ENCODE measurements at regions not wholly inside any gene's neighbourhood (a gene's known extent, or its start where the extent isn't known, plus 50 kb on each side); places are given as distances from the start of the nearest gene placed in this dataset.
"Not testable (repeated sequence)": the region's sequence is repeated elsewhere in the genome, so short reads cannot be mapped to it uniquely, and the experiment has no call there.

GRCh38 chrX:122279746-122280145, 904.3 kb upstream of the GRIA3 start (continued):
- TF ChIP-seq REST (tag by site-specific recombination; IDR thresholded peaks at IDR 0.05) (no peak), ZNF155 (tag by site-specific recombination; IDR thresholded peaks at IDR 0.05) (no peak), HOXC10 (CRISPR knock-in tag; IDR thresholded peaks at IDR 0.05) (no peak), ZNF704 (tag by site-specific recombination; IDR thresholded peaks at IDR 0.05) (no peak), ZNF549 (tag by site-specific recombination; IDR thresholded peaks at IDR 0.05) (no peak), ZNF610 (tag by site-specific recombination; IDR thresholded peaks at IDR 0.05; ENCODE audit: borderline replicate concordance) (no peak), ZNF555 (tag by site-specific recombination; conservative IDR thresholded peaks at IDR 0.05) (no peak)

GRCh38 chrX:122299822-122300221, 884.3 kb upstream of the GRIA3 start:
- POLR2A ChIA-PET; H3K36me3 ChIP-seq (ENCODE audit: control insufficient read depth in 2 of 2, insufficient read depth in 1 of 2, low read length in 2 of 2); CTCF ChIA-PET; H3K4me3 ChIP-seq (ENCODE audit: low read depth, low read length); H3K4me1 ChIP-seq (ENCODE audit: control insufficient read depth, insufficient read depth, low read length); H3K9me3 ChIP-seq (ENCODE audit: control insufficient read depth, insufficient read depth, low read depth, low read length); H3K27ac ChIP-seq (ENCODE audit: extremely low read depth, low read depth, low read length): not testable (repeated sequence)

- ChIA-PET POLR2A (no interaction called here), CTCF (no interaction called here)
- Histone ChIP-seq H3K4me3 (ENCODE audit: low read depth, low read length) (no peak overlapping the region), H3K4me1 (ENCODE audit: control insufficient read depth, insufficient read depth, low read length) (no peaks in the 10 kb centered on the region), H3K27ac (ENCODE audit: extremely low read depth, low read depth, low read length) (no peak overlapping the region), H3K9me3 (ENCODE audit: control insufficient read depth, insufficient read depth, low read depth, low read length) (no peaks in the 10 kb centered on the region), H3K36me3 (ENCODE audit: control insufficient read depth in 2 of 2, insufficient read depth in 1 of 2, low read length in 2 of 2) (no peaks in the 10 kb centered on the region)
- TF ChIP-seq BCL11A (tag by site-specific recombination; IDR thresholded peaks at IDR 0.05; ENCODE audit: low read depth) (no peak), ZNF112 (tag by site-specific recombination; IDR thresholded peaks at IDR 0.05) (no peak), ZNF449 (tag by site-specific recombination; IDR thresholded peaks at IDR 0.05) (no peak), ZNF311 (tag by site-specific recombination; IDR thresholded peaks at IDR 0.05; ENCODE audit: borderline replicate concordance) (no peak), ZNF2 (tag by site-specific recombination; IDR thresholded peaks at IDR 0.05) (no peak), ZNF280D (tag by site-specific recombination; IDR thresholded peaks at IDR 0.05) (no peak), ZNF623 (tag by site-specific recombination; IDR thresholded peaks at IDR 0.05) (no peak), TRIM28 (IDR thresholded peaks at IDR 0.05; ENCODE audit: borderline replicate concordance, low read length) (no peak), ZNF585B (tag by site-specific recombination; IDR thresholded peaks at IDR 0.05) (no peak), ZNF664 (tag by site-specific recombination; IDR thresholded peaks at IDR 0.05) (no peak)
These were observed 882.6 kb upstream of the GRIA3 start for GRCh38 chrX:122301491-122301890.
